Endothelial cell (in vitro differentiated cells): ENCODE measurements at regions not wholly inside any gene's neighbourhood (a gene's known extent, or its start where the extent isn't known, plus 50 kb on each side); places are given as distances from the start of the nearest gene placed in this dataset.

Source experiments
- DNase-seq: peaks from one replicate; pipeline ENCODE4 v3.0.0; 2021; ENCODE audit warnings: low spot score
- H3K27ac Mint-ChIP-seq: one replicate; pipeline ENCODE4 v1.8.0; 2021; ENCODE audit warnings: mixed read lengths, inconsistent platforms; ENCODE audit not compliant: unreplicated experiment
- H3K27me3 Mint-ChIP-seq: one replicate; pipeline ENCODE4 v1.8.0; 2021; ENCODE audit warnings: mild to moderate bottlenecking, moderate library complexity, mixed read lengths, inconsistent platforms; ENCODE audit not compliant: unreplicated experiment
- H3K36me3 Mint-ChIP-seq: one replicate; pipeline ENCODE4 v1.8.0; 2021; ENCODE audit warnings: mild to moderate bottlenecking, low read depth, mixed read lengths, inconsistent platforms; ENCODE audit not compliant: unreplicated experiment
- H3K4me1 Mint-ChIP-seq: one replicate; pipeline ENCODE4 v1.8.0; 2021; ENCODE audit warnings: mild to moderate bottlenecking, mixed read lengths, inconsistent platforms; ENCODE audit not compliant: unreplicated experiment
- H3K4me3 Mint-ChIP-seq: one replicate; pipeline ENCODE4 v1.8.0; 2021; ENCODE audit warnings: mild to moderate bottlenecking, mixed read lengths, inconsistent platforms; ENCODE audit not compliant: unreplicated experiment
- H3K9me3 Mint-ChIP-seq: one replicate; pipeline ENCODE4 v1.8.0; 2021; ENCODE audit warnings: mixed read lengths, inconsistent platforms; ENCODE audit not compliant: unreplicated experiment
- CTCF ChIP-seq: fragments of 200-600 bp; sonication (generic); IDR thresholded peaks from one replicate; pipeline ENCODE4 v1.5.0; 2021; ENCODE audit warnings: antibody characterized with exemption; ENCODE audit not compliant: unreplicated experiment

- no peak overlapping the region for H3K4me3 Mint-ChIP-seq
- no peak for TF ChIP-seq CTCF
These were observed 454.5 kb upstream of the NR5A2 start for GRCh38 chr1:199573047-199573446.

GRCh38 chr1:199574950-199575349, 452.6 kb upstream of the NR5A2 start:
- Mint-ChIP-seq H3K4me3 (no peak overlapping the region), H3K27ac (no peak overlapping the region), H3K9me3 (no peaks in the 10 kb centered on the region), H3K4me1 (peaks cover 12% of the 10 kb centered on the region), H3K27me3 (no peaks in the 10 kb centered on the region), H3K36me3 (no peaks in the 10 kb centered on the region)
- no peak for DNase-seq
- no peak for TF ChIP-seq CTCF

More at GRCh38 chr1:199573047-199573446, 454.5 kb upstream of the NR5A2 start:
- peaks cover 16% of the 10 kb centered on the region for H3K4me1 Mint-ChIP-seq
- H3K36me3 Mint-ChIP-seq, result no peaks in the 10 kb centered on the region
- no peaks in the 10 kb centered on the region for H3K27me3 Mint-ChIP-seq
- DNase-seq, result no peak
- no peak overlapping the region for H3K27ac Mint-ChIP-seq
- H3K9me3 Mint-ChIP-seq, result no peaks in the 10 kb centered on the region

- Mint-ChIP-seq H3K36me3 (no peaks in the 10 kb centered on the region), H3K4me3 (no peak overlapping the region), H3K27me3 (no peaks in the 10 kb centered on the region), H3K4me1 (peaks cover 5% of the 10 kb centered on the region), H3K27ac (no peak overlapping the region), H3K9me3 (no peaks in the 10 kb centered on the region)
- DNase-seq, result no peak
- TF ChIP-seq CTCF, result no peak
These were observed 447.2 kb upstream of the NR5A2 start for GRCh38 chr1:199580300-199580699.

- no peak overlapping the region for H3K27ac Mint-ChIP-seq
- H3K27me3 Mint-ChIP-seq, result peaks cover 2% of the 10 kb centered on the region
- no peak for DNase-seq
- H3K36me3 Mint-ChIP-seq, result no peaks in the 10 kb centered on the region
- no peaks in the 10 kb centered on the region for H3K9me3 Mint-ChIP-seq
- TF ChIP-seq CTCF, result no peak
- H3K4me1 Mint-ChIP-seq, result peaks cover 20% of the 10 kb centered on the region
- no peak overlapping the region for H3K4me3 Mint-ChIP-seq
These were observed 442.1 kb upstream of the NR5A2 start for GRCh38 chr1:199585392-199585791.

GRCh38 chr1:199590708-199591107, 436.8 kb upstream of the NR5A2 start:
- Mint-ChIP-seq H3K36me3 (no peaks in the 10 kb centered on the region), H3K27ac (no peak overlapping the region), H3K4me1 (peaks cover 32% of the 10 kb centered on the region), H3K27me3 (peaks cover 2% of the 10 kb centered on the region), H3K9me3 (no peaks in the 10 kb centered on the region), H3K4me3 (no peak overlapping the region)
- no peak for DNase-seq
- TF ChIP-seq CTCF, result no peak
